GM12878 (cell line): ENCODE measurements at regions not wholly inside any gene's neighbourhood (a gene's known extent, or its start where the extent isn't known, plus 50 kb on each side); places are given as distances from the start of the nearest gene placed in this dataset.

Source experiments
- CUX1 ChIP-seq: IDR thresholded peaks from 2 replicates; pipeline ENCODE4 v1.6.1; 2012; ENCODE audit warnings: improper control_type of control experiment, low read depth, low read length; ENCODE audit not compliant: insufficient replicate concordance
- DPF2 ChIP-seq: fragments of 450-650 bp; IDR thresholded peaks from 2 replicates; pipeline ENCODE4 v1.6.1; 2017; ENCODE audit warnings: mild to moderate bottlenecking
- FOXM1 ChIP-seq: IDR thresholded peaks from 2 replicates; pipeline ENCODE4 v1.6.1; 2012; ENCODE audit warnings: low read depth, mild to moderate bottlenecking, inconsistent platforms, low read length, moderate library complexity
- IRF4 ChIP-seq: IDR thresholded peaks from 2 replicates; pipeline ENCODE4 v1.6.1; 2011; ENCODE audit warnings: low read depth, low read length
- NBN ChIP-seq: fragments of 450-650 bp; IDR thresholded peaks from 2 replicates; pipeline ENCODE4 v1.6.1; 2016
- NFXL1 ChIP-seq: fragments of 450-650 bp; IDR thresholded peaks from 2 replicates; pipeline ENCODE4 v1.6.1; 2017; ENCODE audit warnings: antibody characterized with exemption, mild to moderate bottlenecking, borderline replicate concordance
- RCOR1 ChIP-seq: conservative IDR thresholded peaks from 2 replicates; pipeline ENCODE4 v1.6.1; 2012; ENCODE audit warnings: low read depth, low read length, improper control_type of control experiment
- RELA ChIP-seq: fragments of 450-650 bp; IDR thresholded peaks from 2 replicates; pipeline ENCODE4 v1.8.0; 2014; ENCODE audit warnings: borderline replicate concordance; ENCODE audit not compliant: partially characterized antibody
- SRF ChIP-seq, 2 experiments: IDR thresholded peaks; 2 replicates each; pipeline ENCODE4 v1.6.1; 2011; ENCODE audit warnings: low read depth in 2 of 2, low read length in 2 of 2, mild to moderate bottlenecking in 1 of 2, moderate library complexity in 1 of 2
- ZNF217 ChIP-seq: fragments of 450-650 bp; IDR thresholded peaks from 2 replicates; pipeline ENCODE4 v1.6.1; 2017; ENCODE audit warnings: antibody characterized with exemption, mild to moderate bottlenecking
- ZNF274 ChIP-seq: IDR thresholded peaks from one replicate; pipeline ENCODE4 v1.8.0; 2011; ENCODE audit not compliant: insufficient read length, insufficient read depth
- TF ChIP-seq, protein P1 (sequence below): fragments of 450-650 bp; IDR thresholded peaks from 2 replicates; pipeline ENCODE4 v1.6.1; 2016; ENCODE audit warnings: mild to moderate bottlenecking
- TF ChIP-seq, protein P2 (sequence below): IDR thresholded peaks from 2 replicates; pipeline ENCODE4 v1.6.1; 2011; ENCODE audit warnings: low read depth, low read length, improper control_type of control experiment, borderline replicate concordance

GRCh38 chr3:177795216-177795615, 597.9 kb upstream of the TBL1XR1 start (continued):
- TF ChIP-seq ZNF274, result no peak
- TF ChIP-seq RCOR1, result no peak
- TF ChIP-seq IRF4, result no peak
- TF ChIP-seq CUX1, result no peak
- TF ChIP-seq, protein P1, sequence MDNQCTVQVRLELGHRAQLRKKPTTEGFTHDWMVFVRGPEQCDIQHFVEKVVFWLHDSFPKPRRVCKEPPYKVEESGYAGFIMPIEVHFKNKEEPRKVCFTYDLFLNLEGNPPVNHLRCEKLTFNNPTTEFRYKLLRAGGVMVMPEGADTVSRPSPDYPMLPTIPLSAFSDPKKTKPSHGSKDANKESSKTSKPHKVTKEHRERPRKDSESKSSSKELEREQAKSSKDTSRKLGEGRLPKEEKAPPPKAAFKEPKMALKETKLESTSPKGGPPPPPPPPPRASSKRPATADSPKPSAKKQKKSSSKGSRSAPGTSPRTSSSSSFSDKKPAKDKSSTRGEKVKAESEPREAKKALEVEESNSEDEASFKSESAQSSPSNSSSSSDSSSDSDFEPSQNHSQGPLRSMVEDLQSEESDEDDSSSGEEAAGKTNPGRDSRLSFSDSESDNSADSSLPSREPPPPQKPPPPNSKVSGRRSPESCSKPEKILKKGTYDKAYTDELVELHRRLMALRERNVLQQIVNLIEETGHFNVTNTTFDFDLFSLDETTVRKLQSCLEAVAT, result no peak
- TF ChIP-seq, protein P2, sequence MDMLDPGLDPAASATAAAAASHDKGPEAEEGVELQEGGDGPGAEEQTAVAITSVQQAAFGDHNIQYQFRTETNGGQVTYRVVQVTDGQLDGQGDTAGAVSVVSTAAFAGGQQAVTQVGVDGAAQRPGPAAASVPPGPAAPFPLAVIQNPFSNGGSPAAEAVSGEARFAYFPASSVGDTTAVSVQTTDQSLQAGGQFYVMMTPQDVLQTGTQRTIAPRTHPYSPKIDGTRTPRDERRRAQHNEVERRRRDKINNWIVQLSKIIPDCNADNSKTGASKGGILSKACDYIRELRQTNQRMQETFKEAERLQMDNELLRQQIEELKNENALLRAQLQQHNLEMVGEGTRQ, result no peak
- TF ChIP-seq NBN, result no peak
- TF ChIP-seq DPF2, result no peak
- TF ChIP-seq ZNF217, result no peak
- TF ChIP-seq NFXL1, result no peak
- no peak for TF ChIP-seq FOXM1
- no peak for TF ChIP-seq SRF (IDR thresholded peaks at IDR 0.05; ENCODE audit: low read depth in 2 of 2, low read length in 2 of 2)
- no peak for TF ChIP-seq RELA
